RCC 7860 (cell line): ENCODE measurements at regions not wholly inside any gene's neighbourhood (a gene's known extent, or its start where the extent isn't known, plus 50 kb on each side); places are given as distances from the start of the nearest gene placed in this dataset.
A peak's percentile ranks its signal among the peaks of the same experiment; 100 is the strongest.
"Not testable (repeated sequence)": the region's sequence is repeated elsewhere in the genome, so short reads cannot be mapped to it uniquely, and the experiment has no call there.

ENCODE experiments used
- DNase-seq: peaks from one replicate; pipeline ENCODE4 v3.0.0-alpha.2; 2015; ENCODE audit warnings: low spot score
- FAIRE-seq: peaks from 2 replicates; lab custom pipeline; 2012; peaks lifted over from hg19 to GRCh38; lab: Jason Lieb, UNC

- not testable (repeated sequence) for DNase-seq, FAIRE-seq
Observed at GRCh38 chr13:63712159-63712558, 2296.5 kb upstream of the PCDH20 start.

- FAIRE-seq (no peak), DNase-seq (no peak)
Observed at GRCh38 chr13:63706751-63707150, 2291.1 kb upstream of the PCDH20 start.

GRCh38 chr13:63704521-63704920 is 2288.9 kb upstream of the PCDH20 start:
- FAIRE-seq, result no peak

GRCh38 chr13:63700350-63700749 is 2284.7 kb upstream of the PCDH20 start:
- FAIRE-seq (no peak), DNase-seq (no peak)

More at GRCh38 chr13:63704521-63704920, 2288.9 kb upstream of the PCDH20 start:
- DNase-seq, result no peak

- no peak for DNase-seq
Observed at GRCh38 chr13:63699948-63700347, 2284.3 kb upstream of the PCDH20 start.

GRCh38 chr13:63696055-63696454 is 2280.4 kb upstream of the PCDH20 start:
- FAIRE-seq (no peak), DNase-seq (no peak)

More at GRCh38 chr13:63699948-63700347, 2284.3 kb upstream of the PCDH20 start:
- no peak for FAIRE-seq

- no peak for FAIRE-seq
- DNase-seq, result no peak
Observed at GRCh38 chr13:63693696-63694095, 2278.0 kb upstream of the PCDH20 start.

- no peak for DNase-seq
Observed at GRCh38 chr13:63691474-63691873, 2275.8 kb upstream of the PCDH20 start.

GRCh38 chr13:63690672-63691071 is 2275.0 kb upstream of the PCDH20 start:
- DNase-seq (no peak), FAIRE-seq (no peak)

More at GRCh38 chr13:63691474-63691873, 2275.8 kb upstream of the PCDH20 start:
- FAIRE-seq, result no peak

GRCh38 chr13:63684822-63685221 is 2269.2 kb upstream of the PCDH20 start:
- FAIRE-seq, result no peak

GRCh38 chr13:63680704-63681103 is 2265.1 kb upstream of the PCDH20 start:
- FAIRE-seq (no peak), DNase-seq (no peak)

More at GRCh38 chr13:63684822-63685221, 2269.2 kb upstream of the PCDH20 start:
- no peak for DNase-seq

GRCh38 chr13:63671296-63671695 is 2255.6 kb upstream of the PCDH20 start:
- FAIRE-seq (no peak), DNase-seq (no peak)

- FAIRE-seq (no peak), DNase-seq (no peak)
Observed at GRCh38 chr13:63651394-63651793, 2235.7 kb upstream of the PCDH20 start.

GRCh38 chr13:63643543-63643942 is 2227.9 kb upstream of the PCDH20 start:
- FAIRE-seq (no peak), DNase-seq (no peak)

- FAIRE-seq, result no peak
- no peak for DNase-seq
Observed at GRCh38 chr13:63636316-63636993, 2220.8 kb upstream of the PCDH20 start.

- no peak for DNase-seq
- FAIRE-seq, result no peak
Observed at GRCh38 chr13:63632321-63632720, 2216.7 kb upstream of the PCDH20 start.

GRCh38 chr13:63631006-63631405 is 2215.4 kb upstream of the PCDH20 start:
- FAIRE-seq, result peak; percentile 70
- peak; percentile 7 for DNase-seq

- FAIRE-seq, result peak; percentile 82
Observed at GRCh38 chr13:63629591-63629990, 2213.9 kb upstream of the PCDH20 start.

GRCh38 chr13:63628310-63628709 is 2212.7 kb upstream of the PCDH20 start:
- DNase-seq (no peak), FAIRE-seq (no peak)

More at GRCh38 chr13:63629591-63629990, 2213.9 kb upstream of the PCDH20 start:
- peak; percentile 42 for DNase-seq

GRCh38 chr13:63625869-63626268 is 2210.2 kb upstream of the PCDH20 start:
- FAIRE-seq, result no peak
- DNase-seq, result no peak

- FAIRE-seq (no peak), DNase-seq (no peak)
Observed at GRCh38 chr13:63614874-63615612, 2199.4 kb upstream of the PCDH20 start.

- DNase-seq (no peak), FAIRE-seq (no peak)
Observed at GRCh38 chr13:63607153-63607552, 2191.5 kb upstream of the PCDH20 start.
